Breast epithelium (tissue), 4 donors: ENCODE measurements at regions not wholly inside any gene's neighbourhood (a gene's known extent, or its start where the extent isn't known, plus 50 kb on each side); places are given as distances from the start of the nearest gene placed in this dataset.

ENCODE experiments used
- DNase-seq, 2 donors: peaks; one replicate each; pipeline ENCODE4 v3.0.0-alpha.2; 2019; ENCODE audit warnings: low spot score in 2 of 2
- H3K27ac ChIP-seq, 2 donors: fragments of 200-600 bp; sonication (generic) in 1 of 2; one replicate each; pipeline ENCODE4 v1.5.1; 2016 to 2019; ENCODE audit warnings: mild to moderate bottlenecking in 1 of 2
- H3K27me3 ChIP-seq, 2 donors: fragments of 200-600 bp; sonication (generic) in 1 of 2; one replicate each; pipeline versions ENCODE4 v1.5.1 to v1.6.0; 2017 to 2019; ENCODE audit warnings: control low read depth in 1 of 2, mild to moderate bottlenecking in 1 of 2
- H3K36me3 ChIP-seq: fragments of 200-600 bp; one replicate; pipeline ENCODE4 v1.5.1; 2019
- H3K4me1 ChIP-seq, 2 donors: fragments of 200-600 bp; sonication (generic); one replicate each; pipeline ENCODE4 v1.5.1; 2016 to 2019; ENCODE audit warnings: control low read depth in 1 of 2
- H3K4me3 ChIP-seq, 3 donors: fragments of 200-600 bp; sonication (generic); 1 replicate in 2 of 3; 2 replicates in 1 of 3; pipeline ENCODE4 v1.5.1; 2016 to 2019; ENCODE audit warnings: mild to moderate bottlenecking in 3 of 3, moderate library complexity in 2 of 3
- H3K9me3 ChIP-seq, 2 donors: fragments of 200-600 bp; sonication (generic) in 1 of 2; one replicate each; pipeline ENCODE4 v1.5.1; 2016 to 2019; ENCODE audit warnings: control low read depth in 1 of 2
- CTCF ChIP-seq, 3 donors: fragments of 450-650 bp; IDR thresholded peaks; one replicate each; pipeline ENCODE4 v1.5.1; 2016 to 2017; ENCODE audit warnings: antibody characterized with exemption in 3 of 3, mild to moderate bottlenecking in 3 of 3, moderate library complexity in 3 of 3
- POLR2A ChIP-seq: fragments of 450-650 bp; IDR thresholded peaks from one replicate; pipeline ENCODE4 v1.6.1; 2016; ENCODE audit warnings: antibody characterized with exemption, mild to moderate bottlenecking, moderate library complexity
- POLR2AphosphoS5 ChIP-seq, 3 donors: sonication (generic); formaldehyde crosslinking; IDR thresholded peaks; one replicate each; pipeline ENCODE4 v1.6.1; 2017; ENCODE audit warnings: antibody characterized with exemption in 3 of 3
- intact Hi-C: fragments of 100-400 bp; cut with DNase I; formaldehyde crosslinking; loops from one replicate; pipeline ENCODE4 v1.15.1; 2023; ENCODE audit warnings: low total_unique reads

DNA sequence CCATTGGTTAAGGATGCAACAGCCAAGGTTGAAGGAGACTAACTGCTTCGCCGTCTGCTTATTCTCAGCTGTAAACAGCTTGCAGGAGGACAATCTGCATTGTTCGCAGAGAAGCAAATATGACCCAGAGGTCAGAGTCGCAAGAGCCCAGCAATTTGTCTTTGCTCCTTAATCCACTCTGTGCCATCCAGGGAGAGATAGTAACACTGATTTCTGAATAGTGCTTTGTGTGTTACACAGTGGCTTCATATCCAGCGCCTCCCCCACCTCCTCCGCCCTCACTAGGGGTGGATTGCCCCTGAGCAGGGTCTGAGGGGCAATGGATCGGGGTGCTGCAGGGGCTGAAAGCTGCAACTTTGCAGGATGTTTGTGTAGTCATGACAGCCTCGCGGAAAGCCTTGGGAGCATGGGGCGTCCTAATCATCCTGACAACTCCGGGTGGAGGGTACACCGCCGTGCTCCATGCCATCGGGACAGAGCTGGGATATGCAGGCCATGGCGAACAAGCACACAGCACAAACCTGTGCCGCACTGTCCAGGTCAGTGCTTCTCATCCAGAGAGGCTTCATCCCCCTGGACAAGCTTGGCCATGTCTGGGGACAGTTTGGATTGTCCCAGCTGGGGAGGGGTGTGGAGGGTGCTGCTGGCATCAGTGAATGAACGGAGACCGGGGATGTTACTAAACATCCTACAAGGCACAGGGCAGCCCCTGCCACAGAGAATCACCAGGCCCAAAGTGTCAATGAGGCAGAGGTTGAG, 103.1 kb upstream of the INSIG1 start:
- TF ChIP-seq POLR2A = no peak
- TF ChIP-seq CTCF (IDR thresholded peaks at IDR 0.05) = no peak
- no peak for TF ChIP-seq POLR2AphosphoS5 (IDR thresholded peaks at IDR 0.05)
- intact Hi-C loops = no loop called here
- Histone ChIP-seq H3K36me3 (no peaks in the 10 kb centered on the region), H3K4me1 (no peaks in the 10 kb centered on the region), H3K4me3 (no peak overlapping the region), H3K27ac (no peak overlapping the region), H3K9me3 (peaks cover 14 to 20% of the 10 kb centered on the region in 2 donors), H3K27me3 (no peaks in the 10 kb centered on the region)
- DNase-seq = no peak

- intact Hi-C loops = no loop called here
- no peak overlapping the region for H3K4me3 ChIP-seq
- no peaks in the 10 kb centered on the region for H3K4me1 ChIP-seq
- no peak overlapping the region for H3K27ac ChIP-seq
- H3K27me3 ChIP-seq = no peaks in the 10 kb centered on the region
- TF ChIP-seq CTCF (IDR thresholded peaks at IDR 0.05) = no peak
- TF ChIP-seq POLR2AphosphoS5 (IDR thresholded peaks at IDR 0.05) = no peak
- no peaks in the 10 kb centered on the region for H3K36me3 ChIP-seq
- H3K9me3 ChIP-seq = peaks cover 14 to 20% of the 10 kb centered on the region in 2 donors
- DNase-seq = no peak
Measured at GRCh38 chr7:155195939-155196523, 101.6 kb upstream of the INSIG1 start.

GRCh38 chr7:155198196-155198892, 99.3 kb upstream of the INSIG1 start:
- intact Hi-C loops = no loop called here
- H3K27me3 ChIP-seq = no peaks in the 10 kb centered on the region
- H3K9me3 ChIP-seq = peaks cover 14 to 20% of the 10 kb centered on the region in 2 donors
- TF ChIP-seq POLR2AphosphoS5 (IDR thresholded peaks at IDR 0.05) (no peak), POLR2A (no peak), CTCF (IDR thresholded peaks at IDR 0.05) (no peak)
- H3K4me1 ChIP-seq = no peaks in the 10 kb centered on the region
- DNase-seq = no peak
- no peaks in the 10 kb centered on the region for H3K36me3 ChIP-seq
- H3K4me3 ChIP-seq = no peak overlapping the region
- H3K27ac ChIP-seq = no peak overlapping the region

DNA sequence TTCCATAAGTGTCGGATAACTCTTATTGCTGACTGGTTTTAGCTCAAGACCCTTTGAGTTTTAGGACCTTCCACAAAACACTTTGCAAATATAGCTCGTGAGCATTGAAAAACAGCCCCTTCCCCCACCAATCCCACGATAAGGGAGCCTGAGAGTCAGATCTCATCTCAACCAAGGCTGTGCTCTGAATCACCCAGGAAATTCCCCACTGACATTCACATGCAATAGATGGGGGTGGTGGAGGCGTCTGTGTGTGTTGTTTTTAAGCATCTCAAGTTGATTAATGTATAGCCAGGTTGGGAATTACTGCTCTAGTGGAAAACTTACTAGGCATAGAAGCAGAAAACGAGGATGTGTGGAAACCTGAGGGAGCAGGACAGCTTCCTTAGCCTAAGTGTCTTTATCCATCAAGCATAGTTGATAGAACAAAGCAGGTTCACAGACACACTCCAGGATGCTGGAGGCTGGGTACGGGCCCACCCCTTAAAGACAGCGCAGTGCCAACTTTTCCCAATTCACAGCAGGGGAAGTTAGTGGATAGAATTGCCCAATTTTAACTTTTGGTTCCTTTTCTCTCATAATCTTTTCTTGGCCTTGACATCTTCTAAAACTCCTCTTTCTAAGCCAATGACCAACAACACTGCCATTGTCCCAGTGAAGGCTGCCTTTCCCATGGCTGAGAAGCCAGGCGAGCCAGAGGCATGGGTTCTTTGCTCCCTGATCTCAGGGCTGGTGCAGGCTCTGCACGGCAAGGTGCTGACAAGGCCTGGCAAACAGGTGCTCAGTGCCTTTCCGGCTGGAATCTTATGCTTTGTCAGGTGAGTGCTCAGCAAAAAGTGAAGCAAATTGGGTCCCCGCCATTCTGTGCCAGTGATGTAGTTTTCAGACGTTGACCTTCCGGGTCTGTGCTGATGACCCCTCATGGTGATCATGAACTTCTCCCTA, 98.5 kb upstream of the INSIG1 start:
- TF ChIP-seq POLR2A (no peak), POLR2AphosphoS5 (IDR thresholded peaks at IDR 0.05) (no peak), CTCF (IDR thresholded peaks at IDR 0.05) (no peak)
- H3K27ac ChIP-seq = no peak overlapping the region
- no peak for DNase-seq
- H3K4me1 ChIP-seq = no peaks in the 10 kb centered on the region
- H3K9me3 ChIP-seq = peaks cover 14 to 20% of the 10 kb centered on the region in 2 donors
- H3K4me3 ChIP-seq = no peak overlapping the region
- no peaks in the 10 kb centered on the region for H3K36me3 ChIP-seq
- H3K27me3 ChIP-seq = no peaks in the 10 kb centered on the region
- intact Hi-C loops = no loop called here
